GM18519 (cell line): ENCODE measurements at regions not wholly inside any gene's neighbourhood (a gene's known extent, or its start where the extent isn't known, plus 50 kb on each side); places are given as distances from the start of the nearest gene placed in this dataset.

Experiments used
- ATAC-seq: cut with Tn5 transposase; IDR thresholded peaks from one replicate; pipeline ENCODE4 v1.9.1; 2021; ENCODE audit warnings: mild to moderate bottlenecking, moderate library complexity; ENCODE audit not compliant: unreplicated experiment, low FRiP score

GRCh38 chr11:13062115-13062514, 53.0 kb downstream of the RASSF10 start:
- no peak for ATAC-seq

GRCh38 chr11:13064593-13064992, 55.5 kb downstream of the RASSF10 start:
- no peak for ATAC-seq

- ATAC-seq = no peak
These were observed 56.2 kb downstream of the RASSF10 start for GRCh38 chr11:13065200-13065787.

- ATAC-seq = no peak
These were observed 59.1 kb downstream of the RASSF10 start for GRCh38 chr11:13068211-13068610.

- ATAC-seq = no peak
These were observed 64.2 kb downstream of the RASSF10 start for GRCh38 chr11:13073119-13073981.

GRCh38 chr11:13074714-13075464, 65.8 kb downstream of the RASSF10 start:
- no peak for ATAC-seq

GRCh38 chr11:13076961-13077360, 67.8 kb downstream of the RASSF10 start:
- no peak for ATAC-seq

GRCh38 chr11:13080861-13081260, 71.7 kb downstream of the RASSF10 start:
- ATAC-seq = no peak

GRCh38 chr11:13082588-13082987, 73.5 kb downstream of the RASSF10 start:
- no peak for ATAC-seq

- ATAC-seq = no peak
These were observed 81.2 kb downstream of the RASSF10 start for GRCh38 chr11:13090228-13090708.

GRCh38 chr11:13091373-13091772, 82.3 kb downstream of the RASSF10 start:
- ATAC-seq = no peak

- ATAC-seq = no peak
These were observed 82.7 kb downstream of the RASSF10 start for GRCh38 chr11:13091804-13092203.

- ATAC-seq = no peak
These were observed 86.0 kb downstream of the RASSF10 start for GRCh38 chr11:13094930-13095687.

GRCh38 chr11:13098063-13098462, 88.9 kb downstream of the RASSF10 start:
- ATAC-seq = no peak

GRCh38 chr11:13098616-13099289, 89.6 kb downstream of the RASSF10 start:
- no peak for ATAC-seq

GRCh38 chr11:13101644-13102512, 92.8 kb downstream of the RASSF10 start:
- ATAC-seq = no peak

- no peak for ATAC-seq
These were observed 93.4 kb downstream of the RASSF10 start for GRCh38 chr11:13102513-13102840.

- no peak for ATAC-seq
These were observed 93.9 kb downstream of the RASSF10 start for GRCh38 chr11:13102865-13103539.
